Panc1 (cell line): ENCODE measurements at regions not wholly inside any gene's neighbourhood (a gene's known extent, or its start where the extent isn't known, plus 50 kb on each side); places are given as distances from the start of the nearest gene placed in this dataset.

ENCODE experiments used
- ATAC-seq: fragments of 200-7000 bp; cut with Tn5 transposase; 2 replicates; pipeline ENCODE4 v1.9.1; 2020; ENCODE audit warnings: mild to moderate bottlenecking, moderate library complexity
- BruUV-seq: library from RNA; stranded (reverse); fragments of 400-500 nt; replicated peaks from 2 replicates; lab custom pipeline; 2021; lab: Mats Ljungman, UMichigan
- CTCF ChIA-PET: fragments of 300-600 bp; sonication (Branson Sonifier 250); formaldehyde crosslinking; loops from one replicate; lab custom pipeline; 2022; ENCODE audit warnings: antibody characterized with exemption; lab: Charles Lee
- POLR2A ChIA-PET: fragments of 300-600 bp; sonication (Branson Sonifier 250); formaldehyde crosslinking; loops from one replicate; lab custom pipeline; 2022; ENCODE audit warnings: antibody characterized with exemption; lab: Charles Lee
- DNase-seq: peaks from one replicate; pipeline ENCODE4 v3.0.0-alpha.2; 2010; ENCODE audit warnings: low read depth, low spot score
- H3K27ac ChIP-seq: 2 replicates; pipeline ENCODE4 v1.5.1; 2011; ENCODE audit warnings: mild to moderate bottlenecking, low read length, inconsistent platforms
- H3K27me3 ChIP-seq: fragments of 200-500 bp; sonication (Bioruptor generic); 2 replicates; pipeline ENCODE4 v1.6.0; 2014; ENCODE audit warnings: low read length, inconsistent platforms; ENCODE audit not compliant: control insufficient read depth, insufficient read depth
- H3K36me3 ChIP-seq: fragments of 200-500 bp; sonication (Bioruptor generic); 2 replicates; pipeline ENCODE4 v1.5.1; 2014; ENCODE audit warnings: inconsistent platforms, mild to moderate bottlenecking, low read length, moderate library complexity; ENCODE audit not compliant: control insufficient read depth, insufficient read depth
- H3K4me1 ChIP-seq: 2 replicates; pipeline ENCODE4 v1.5.1; 2011; ENCODE audit warnings: inconsistent platforms, mild to moderate bottlenecking, low read length, moderate library complexity; ENCODE audit not compliant: control insufficient read depth, insufficient read depth
- H3K4me3 ChIP-seq, 2 experiments: 2 replicates each; pipeline ENCODE4 v1.5.1; 2011 to 2012; ENCODE audit warnings: low read depth in 2 of 2, low read length in 2 of 2, mild to moderate bottlenecking in 2 of 2, inconsistent platforms in 1 of 2, moderate library complexity in 1 of 2
- H3K9me3 ChIP-seq: fragments of 200-500 bp; sonication (Bioruptor generic); 2 replicates; pipeline ENCODE4 v1.5.1; 2014; ENCODE audit warnings: low read depth, mild to moderate bottlenecking, inconsistent platforms, low read length, moderate library complexity; ENCODE audit not compliant: control insufficient read depth, insufficient read depth
- CTCF ChIP-seq: fragments of 450-650 bp; IDR thresholded peaks from 2 replicates; pipeline ENCODE4 v1.5.1; 2017; ENCODE audit warnings: mild to moderate bottlenecking
- POLR2AphosphoS5 ChIP-seq: IDR thresholded peaks from 2 replicates; pipeline ENCODE4 v1.6.1; 2012; ENCODE audit warnings: mild to moderate bottlenecking, low read depth, low read length, moderate library complexity
- REST ChIP-seq, 2 experiments: IDR thresholded peaks; 2 replicates each; pipeline ENCODE4 v1.6.1; 2011 to 2012; ENCODE audit warnings: low read depth in 2 of 2, control low read depth in 1 of 2, low read length in 1 of 2, mild to moderate bottlenecking in 1 of 2, moderate library complexity in 1 of 2; ENCODE audit not compliant: insufficient read depth in 1 of 2
- SIN3A ChIP-seq: IDR thresholded peaks from 2 replicates; pipeline ENCODE4 v1.6.1; 2012; ENCODE audit warnings: low read depth, mild to moderate bottlenecking, low read length, moderate library complexity, borderline replicate concordance; ENCODE audit not compliant: insufficient read depth
- TCF7L2 ChIP-seq: IDR thresholded peaks from 2 replicates; pipeline ENCODE4 v1.6.1; 2011; ENCODE audit warnings: mild to moderate bottlenecking, low read depth, low read length, inconsistent platforms
- in situ Hi-C: cut with HindIII; loops from 2 replicates; pipeline ENCODE4 v1.10.0; 2016; ENCODE audit warnings: low sequenced_read_pairs, low pct_unique_long_range_greater_than_20kb
- intact Hi-C: fragments of 100-400 bp; cut with micrococcal nuclease; formaldehyde crosslinking; loops from one replicate; pipeline ENCODE4 v1.10.0; 2022; ENCODE audit not compliant: unreplicated experiment

- BruUV-seq, result no TSS peak
- intact Hi-C loops (no loop called here), in situ Hi-C loops (no loop called here)
- no peak overlapping the region for H3K4me3 ChIP-seq
- CTCF ChIA-PET, result no interaction called here
- no peaks in the 10 kb centered on the region for H3K9me3 ChIP-seq
- H3K27ac ChIP-seq, result no peak overlapping the region
- peaks cover 15% of the 10 kb centered on the region; the same call in 1 of the 2 replicates for H3K27me3 ChIP-seq
- DNase-seq (no peak), ATAC-seq (no peak)
- no peaks in the 10 kb centered on the region for H3K36me3 ChIP-seq
- no peaks in the 10 kb centered on the region; the same call in 1 of the 2 replicates for H3K4me1 ChIP-seq
- POLR2A ChIA-PET, result no interaction called here
- TF ChIP-seq POLR2AphosphoS5 (no peak), CTCF (no peak), REST (IDR thresholded peaks at IDR 0.05; ENCODE audit: insufficient read depth in 1 of 2, low read depth in 2 of 2, low read length in 1 of 2) (no peak), TCF7L2 (no peak), SIN3A (no peak)
Observed at GRCh38 chr12:107325075-107325608, 231.8 kb upstream of the CRY1 start.

GRCh38 chr12:107326237-107326636, 232.9 kb upstream of the CRY1 start:
- H3K27ac ChIP-seq, result no peak overlapping the region
- no peak for ATAC-seq
- ChIA-PET CTCF (no interaction called here), POLR2A (no interaction called here)
- intact Hi-C loops, result no loop called here
- H3K4me3 ChIP-seq, result no peak overlapping the region
- TF ChIP-seq SIN3A (no peak), POLR2AphosphoS5 (no peak), TCF7L2 (no peak), CTCF (no peak), REST (IDR thresholded peaks at IDR 0.05; ENCODE audit: insufficient read depth in 1 of 2, low read depth in 2 of 2, low read length in 1 of 2) (no peak)
- H3K36me3 ChIP-seq, result no peaks in the 10 kb centered on the region
- H3K4me1 ChIP-seq, result no peaks in the 10 kb centered on the region
- BruUV-seq, result no TSS peak
- H3K9me3 ChIP-seq, result no peaks in the 10 kb centered on the region
- DNase-seq, result no peak
- peaks cover 18% of the 10 kb centered on the region for H3K27me3 ChIP-seq
- in situ Hi-C loops, result no loop called here
